ENCODE measurements at regions not wholly inside any gene's neighbourhood (a gene's known extent, or its start where the extent isn't known, plus 50 kb on each side); places are given as distances from the start of the nearest gene placed in this dataset.

GRCh38 chr20:63090682-63091571, 84.2 kb upstream of the BHLHE23 start:
- H3K27ac ChIP-seq (ENCODE audit: low read depth in 1 of 2, low read length in 1 of 2), result no peak overlapping the region
- H3K4me3 ChIP-seq (ENCODE audit: low read length in 2 of 2), result no peak overlapping the region
- no peaks in the 10 kb centered on the region for H3K9me3 ChIP-seq (ENCODE audit: control insufficient read depth in 2 of 2, insufficient read depth in 1 of 2, low read length in 1 of 2)
- peaks cover 0 to 22% of the 10 kb centered on the region in 2 donors for H3K27me3 ChIP-seq (ENCODE audit: control insufficient read depth in 2 of 2, insufficient read depth in 1 of 2, low read length in 1 of 2)
- H3K4me1 ChIP-seq (ENCODE audit: control insufficient read depth in 2 of 2, insufficient read depth in 2 of 2, low read length in 2 of 2), result no peaks in the 10 kb centered on the region
- 90% methylated on average over 30 of the region's 30 CpGs for WGBS
- DNase-seq (ENCODE audit: low read depth in 6 of 9, low spot score in 9 of 9), result no peak
- H3K36me3 ChIP-seq (ENCODE audit: control insufficient read depth in 2 of 2, insufficient read depth in 2 of 2, low read length in 1 of 2), result no peaks in the 10 kb centered on the region

DNA sequence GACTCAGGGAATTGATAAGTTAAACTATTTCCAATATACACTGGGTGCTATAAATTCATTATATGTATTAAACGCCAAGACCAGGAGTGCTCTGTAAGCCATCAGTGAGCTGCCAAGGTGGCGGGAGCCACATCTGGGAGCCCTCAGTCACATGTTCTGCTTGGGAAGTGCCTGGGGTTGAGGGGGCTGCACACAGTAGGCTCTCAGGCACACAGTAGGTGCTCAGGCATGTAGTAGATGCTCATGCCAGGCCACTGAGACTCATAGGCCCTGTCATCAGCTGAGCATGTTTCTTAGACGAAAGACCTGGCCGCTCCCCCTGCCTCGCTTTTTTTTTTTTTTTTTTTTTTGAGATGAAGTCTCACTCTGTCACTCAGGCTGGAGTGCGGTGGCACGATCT, 83.3 kb upstream of the BHLHE23 start:
- Histone ChIP-seq H3K4me1 (ENCODE audit: control insufficient read depth in 2 of 2, insufficient read depth in 2 of 2, low read length in 2 of 2) (no peaks in the 10 kb centered on the region), H3K9me3 (ENCODE audit: control insufficient read depth in 2 of 2, insufficient read depth in 1 of 2, low read length in 1 of 2) (no peaks in the 10 kb centered on the region), H3K36me3 (ENCODE audit: control insufficient read depth in 2 of 2, insufficient read depth in 2 of 2, low read length in 1 of 2) (no peaks in the 10 kb centered on the region), H3K4me3 (ENCODE audit: low read length in 2 of 2) (no peak overlapping the region), H3K27me3 (ENCODE audit: control insufficient read depth in 2 of 2, insufficient read depth in 1 of 2, low read length in 1 of 2) (peaks cover 0 to 21% of the 10 kb centered on the region in 2 donors), H3K27ac (ENCODE audit: low read depth in 1 of 2, low read length in 1 of 2) (no peak overlapping the region)
- 86% methylated on average over 7 of the region's 7 CpGs for WGBS
- no peak for DNase-seq (ENCODE audit: low read depth in 6 of 9, low spot score in 9 of 9)

DNA sequence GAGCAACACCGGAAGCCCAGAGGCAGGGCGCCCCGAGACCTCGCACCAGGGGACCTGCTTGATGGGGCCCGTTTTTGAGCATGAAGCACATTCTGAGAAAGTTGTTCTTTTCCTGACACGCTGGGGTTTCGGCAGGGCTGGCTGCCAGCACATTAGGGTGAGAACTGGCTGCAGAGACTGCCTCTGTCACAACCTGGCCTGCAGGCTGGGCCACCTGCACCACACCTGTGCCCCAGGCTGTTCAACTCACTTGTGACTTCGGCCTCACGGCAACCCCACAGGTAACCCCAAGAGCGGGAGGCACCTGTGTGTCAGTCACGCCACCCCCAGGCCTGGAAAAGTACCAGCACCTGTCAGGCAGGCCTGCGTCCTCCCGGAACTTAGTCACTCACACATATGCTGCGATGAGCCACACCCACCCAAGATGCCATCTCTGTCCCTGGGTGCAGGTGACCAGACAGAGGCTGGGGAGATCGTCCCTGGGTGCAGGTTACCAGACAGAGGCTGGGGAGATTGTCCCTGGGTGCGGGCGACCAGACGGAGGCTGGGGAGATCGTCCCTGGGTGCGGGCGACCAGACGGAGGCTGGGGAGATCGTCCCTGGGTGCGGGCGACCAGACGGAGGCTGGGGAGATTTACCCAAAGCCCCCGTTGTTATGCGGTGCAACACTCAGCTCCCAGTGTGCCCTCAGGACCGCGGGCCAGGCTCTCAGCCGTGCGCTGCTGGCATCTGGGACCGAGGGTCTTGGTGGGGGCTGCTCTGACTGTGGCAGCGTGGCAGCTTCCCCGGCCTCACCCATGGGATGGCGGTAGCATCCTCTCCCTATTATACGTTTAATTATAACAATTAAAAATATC, 82.5 kb upstream of the BHLHE23 start:
- Histone ChIP-seq H3K4me3 (ENCODE audit: low read length in 2 of 2) (no peak overlapping the region), H3K27me3 (ENCODE audit: control insufficient read depth in 2 of 2, insufficient read depth in 1 of 2, low read length in 1 of 2) (peaks cover 0 to 18% of the 10 kb centered on the region in 2 donors), H3K27ac (ENCODE audit: low read depth in 1 of 2, low read length in 1 of 2) (no peak overlapping the region), H3K9me3 (ENCODE audit: control insufficient read depth in 2 of 2, insufficient read depth in 1 of 2, low read length in 1 of 2) (no peaks in the 10 kb centered on the region), H3K4me1 (ENCODE audit: control insufficient read depth in 2 of 2, insufficient read depth in 2 of 2, low read length in 2 of 2) (no peaks in the 10 kb centered on the region), H3K36me3 (ENCODE audit: control insufficient read depth in 2 of 2, insufficient read depth in 2 of 2, low read length in 1 of 2) (no peaks in the 10 kb centered on the region)
- DNase-seq (ENCODE audit: low read depth in 6 of 9, low spot score in 9 of 9), result no peak
- 92% methylated on average over 37 of the region's 37 CpGs for whole genome bisulfite sequencing

GRCh38 chr20:63087872-63088680, 81.3 kb upstream of the BHLHE23 start:
- no peak for DNase-seq (ENCODE audit: low read depth in 6 of 9, low spot score in 9 of 9)
- Histone ChIP-seq H3K36me3 (ENCODE audit: control insufficient read depth in 2 of 2, insufficient read depth in 2 of 2, low read length in 1 of 2) (no peaks in the 10 kb centered on the region), H3K4me1 (ENCODE audit: control insufficient read depth in 2 of 2, insufficient read depth in 2 of 2, low read length in 2 of 2) (no peaks in the 10 kb centered on the region), H3K27ac (ENCODE audit: low read depth in 1 of 2, low read length in 1 of 2) (no peak overlapping the region), H3K4me3 (ENCODE audit: low read length in 2 of 2) (no peak overlapping the region), H3K27me3 (ENCODE audit: control insufficient read depth in 2 of 2, insufficient read depth in 1 of 2, low read length in 1 of 2) (peaks cover 0 to 21% of the 10 kb centered on the region in 2 donors), H3K9me3 (ENCODE audit: control insufficient read depth in 2 of 2, insufficient read depth in 1 of 2, low read length in 1 of 2) (no peaks in the 10 kb centered on the region)
- WGBS, result 89% methylated on average over 32 of the region's 32 CpGs

DNA sequence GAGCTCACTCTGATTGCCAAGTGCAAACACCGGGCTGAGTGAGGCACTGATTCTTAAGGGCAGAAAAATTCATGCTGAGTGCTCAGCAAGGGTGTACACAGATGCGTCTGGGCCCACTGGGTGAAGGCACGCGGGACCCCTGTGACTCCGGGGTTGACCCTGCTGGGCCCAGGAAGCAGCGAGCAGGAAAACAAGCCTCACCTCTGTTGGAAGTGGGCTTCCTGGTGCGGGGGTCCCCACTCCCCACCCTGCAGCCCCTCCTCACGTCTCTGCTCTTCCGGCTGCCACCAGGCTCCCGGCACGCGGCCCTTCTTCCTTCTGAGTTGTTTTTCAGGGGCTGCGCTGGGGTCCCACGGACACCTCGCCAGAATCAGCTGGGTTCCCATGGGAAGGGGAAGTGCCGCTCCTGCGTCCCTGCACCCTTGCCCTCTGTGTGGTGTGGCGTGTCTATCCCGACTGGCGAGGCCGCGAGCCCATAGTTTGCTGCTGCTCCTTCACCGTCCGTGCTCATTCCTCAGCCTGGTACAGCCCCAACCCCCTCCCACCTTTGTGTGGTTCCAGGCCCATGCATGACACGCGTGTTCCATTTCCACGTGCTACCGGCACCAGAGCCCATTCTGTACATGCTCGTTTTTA, 80.6 kb upstream of the BHLHE23 start:
- H3K4me1 ChIP-seq (ENCODE audit: control insufficient read depth in 2 of 2, insufficient read depth in 2 of 2, low read length in 2 of 2), result no peaks in the 10 kb centered on the region
- DNase-seq (ENCODE audit: low read depth in 6 of 9, low spot score in 9 of 9), result no peak
- WGBS, result 80% methylated on average over 29 of the region's 29 CpGs
- no peak overlapping the region for H3K4me3 ChIP-seq (ENCODE audit: low read length in 2 of 2)
- H3K27ac ChIP-seq (ENCODE audit: low read depth in 1 of 2, low read length in 1 of 2), result no peak overlapping the region
- H3K36me3 ChIP-seq (ENCODE audit: control insufficient read depth in 2 of 2, insufficient read depth in 2 of 2, low read length in 1 of 2), result no peaks in the 10 kb centered on the region
- no peaks in the 10 kb centered on the region for H3K9me3 ChIP-seq (ENCODE audit: control insufficient read depth in 2 of 2, insufficient read depth in 1 of 2, low read length in 1 of 2)
- peaks cover 0 to 23% of the 10 kb centered on the region in 2 donors for H3K27me3 ChIP-seq (ENCODE audit: control insufficient read depth in 2 of 2, insufficient read depth in 1 of 2, low read length in 1 of 2)

GRCh38 chr20:63086421-63087235, 79.9 kb upstream of the BHLHE23 start:
- Histone ChIP-seq H3K27ac (ENCODE audit: low read depth in 1 of 2, low read length in 1 of 2) (no peak overlapping the region), H3K27me3 (ENCODE audit: control insufficient read depth in 2 of 2, insufficient read depth in 1 of 2, low read length in 1 of 2) (peaks cover 0 to 19% of the 10 kb centered on the region in 2 donors), H3K9me3 (ENCODE audit: control insufficient read depth in 2 of 2, insufficient read depth in 1 of 2, low read length in 1 of 2) (no peaks in the 10 kb centered on the region), H3K4me1 (ENCODE audit: control insufficient read depth in 2 of 2, insufficient read depth in 2 of 2, low read length in 2 of 2) (no peaks in the 10 kb centered on the region), H3K36me3 (ENCODE audit: control insufficient read depth in 2 of 2, insufficient read depth in 2 of 2, low read length in 1 of 2) (no peaks in the 10 kb centered on the region), H3K4me3 (ENCODE audit: low read length in 2 of 2) (no peak overlapping the region)
- DNase-seq (ENCODE audit: low read depth in 6 of 9, low spot score in 9 of 9), result no peak
- 87% methylated on average over 36 of the region's 36 CpGs for WGBS

GRCh38 chr20:63085151-63085861, 78.5 kb upstream of the BHLHE23 start:
- WGBS, result 74% methylated on average over 34 of the region's 34 CpGs
- no peaks in the 10 kb centered on the region for H3K36me3 ChIP-seq (ENCODE audit: control insufficient read depth in 2 of 2, insufficient read depth in 2 of 2, low read length in 1 of 2)
- DNase-seq (ENCODE audit: low read depth in 6 of 9, low spot score in 9 of 9), result no peak
- H3K27ac ChIP-seq (ENCODE audit: low read depth in 1 of 2, low read length in 1 of 2), result no peak overlapping the region
- H3K27me3 ChIP-seq (ENCODE audit: control insufficient read depth in 2 of 2, insufficient read depth in 1 of 2, low read length in 1 of 2), result peaks cover 0 to 19% of the 10 kb centered on the region in 2 donors
- H3K4me1 ChIP-seq (ENCODE audit: control insufficient read depth in 2 of 2, insufficient read depth in 2 of 2, low read length in 2 of 2), result no peaks in the 10 kb centered on the region
- H3K9me3 ChIP-seq (ENCODE audit: control insufficient read depth in 2 of 2, insufficient read depth in 1 of 2, low read length in 1 of 2), result no peaks in the 10 kb centered on the region
- H3K4me3 ChIP-seq (ENCODE audit: low read length in 2 of 2), result no peak overlapping the region

Measured in thymus (tissue), 11 donors.